Thoracic aorta (tissue), 2 donors: ENCODE measurements at regions not wholly inside any gene's neighbourhood (a gene's known extent, or its start where the extent isn't known, plus 50 kb on each side); places are given as distances from the start of the nearest gene placed in this dataset.

Experiments
- ATAC-seq: fragments of 150-250 bp; one replicate; pipeline ENCODE4 v1.8.0; 2017; ENCODE audit warnings: low read depth; ENCODE audit not compliant: insufficient number of reproducible peaks, low FRiP score
- DNase-seq: peaks from one replicate; pipeline ENCODE4 v3.0.0-alpha.2; 2020; ENCODE audit warnings: low spot score
- H3K27ac ChIP-seq, 2 donors: fragments of 200-600 bp; sonication (generic); 1 replicate in 1 of 2; 2 replicates in 1 of 2; pipeline ENCODE4 v1.5.1; 2016; ENCODE audit warnings: mild to moderate bottlenecking in 2 of 2, moderate library complexity in 2 of 2
- H3K27me3 ChIP-seq: fragments of 200-600 bp; sonication (generic); replicated peaks from 2 replicates; pipeline ENCODE4 v1.6.0; 2016; ENCODE audit warnings: mild to moderate bottlenecking; ENCODE audit not compliant: insufficient read depth
- H3K36me3 ChIP-seq: fragments of 200-600 bp; sonication (generic); one replicate; pipeline ENCODE4 v1.5.1; 2016
- H3K4me1 ChIP-seq, 2 donors: fragments of 200-600 bp; sonication (generic); 1 replicate in 1 of 2; 2 replicates in 1 of 2; pipeline versions ENCODE4 v1.5.1 to v1.6.0; 2016; ENCODE audit warnings: low read depth in 2 of 2, mild to moderate bottlenecking in 1 of 2; ENCODE audit not compliant: control insufficient read depth in 1 of 2
- H3K4me3 ChIP-seq: fragments of 200-600 bp; sonication (generic); 2 replicates; pipeline ENCODE4 v1.5.1; 2016; ENCODE audit warnings: mild to moderate bottlenecking
- H3K9me3 ChIP-seq: fragments of 200-600 bp; sonication (generic); 2 replicates; pipeline ENCODE4 v1.5.1; 2016
- CTCF ChIP-seq: fragments of 200-600 bp; sonication (generic); IDR thresholded peaks from one replicate; pipeline ENCODE4 v1.5.1; 2019; ENCODE audit warnings: antibody characterized with exemption

GRCh38 chr1:219837274-219837993 is 90.9 kb downstream of the SLC30A10 start:
- Histone ChIP-seq H3K4me1 (no peaks in the 10 kb centered on the region), H3K27ac (no peak overlapping the region), H3K4me3 (no peak overlapping the region), H3K27me3 (no peaks in the 10 kb centered on the region), H3K36me3 (no peaks in the 10 kb centered on the region), H3K9me3 (no peaks in the 10 kb centered on the region)
- TF ChIP-seq CTCF: no peak
- ATAC-seq (no peak), DNase-seq (no peak)

GRCh38 chr1:219834314-219834917 is 93.9 kb downstream of the SLC30A10 start:
- no peaks in the 10 kb centered on the region for H3K4me1 ChIP-seq
- TF ChIP-seq CTCF: no peak
- H3K36me3 ChIP-seq: no peaks in the 10 kb centered on the region
- H3K9me3 ChIP-seq: no peaks in the 10 kb centered on the region
- no peak for DNase-seq
- H3K27me3 ChIP-seq: no peaks in the 10 kb centered on the region
- no peak overlapping the region for H3K4me3 ChIP-seq
- no peak overlapping the region for H3K27ac ChIP-seq
- no peak for ATAC-seq

GRCh38 chr1:219833214-219833815 is 95.0 kb downstream of the SLC30A10 start:
- no peak for TF ChIP-seq CTCF
- no peaks in the 10 kb centered on the region for H3K4me1 ChIP-seq
- H3K36me3 ChIP-seq: no peaks in the 10 kb centered on the region
- DNase-seq (no peak), ATAC-seq (no peak)
- no peak overlapping the region for H3K4me3 ChIP-seq
- no peaks in the 10 kb centered on the region for H3K9me3 ChIP-seq
- no peaks in the 10 kb centered on the region for H3K27me3 ChIP-seq
- H3K27ac ChIP-seq: no peak overlapping the region

GRCh38 chr1:219826290-219826689 is 102.1 kb downstream of the SLC30A10 start:
- no peaks in the 10 kb centered on the region for H3K4me1 ChIP-seq
- H3K27ac ChIP-seq: no peak overlapping the region
- no peak for ATAC-seq
- no peak overlapping the region for H3K4me3 ChIP-seq
- no peak for TF ChIP-seq CTCF
- no peaks in the 10 kb centered on the region for H3K36me3 ChIP-seq
- no peak for DNase-seq
- no peaks in the 10 kb centered on the region for H3K9me3 ChIP-seq
- H3K27me3 ChIP-seq: no peaks in the 10 kb centered on the region

GRCh38 chr1:219825355-219825754 is 103.0 kb downstream of the SLC30A10 start:
- no peak for TF ChIP-seq CTCF
- Histone ChIP-seq H3K36me3 (no peaks in the 10 kb centered on the region), H3K27ac (no peak overlapping the region), H3K9me3 (no peaks in the 10 kb centered on the region), H3K4me1 (no peaks in the 10 kb centered on the region), H3K27me3 (no peaks in the 10 kb centered on the region), H3K4me3 (no peak overlapping the region)
- ATAC-seq (no peak), DNase-seq (no peak)
